IMR-90 (cell line): ENCODE measurements at regions not wholly inside any gene's neighbourhood (a gene's known extent, or its start where the extent isn't known, plus 50 kb on each side); places are given as distances from the start of the nearest gene placed in this dataset.
A peak's percentile ranks its signal among the peaks of the same experiment; 100 is the strongest.

ENCODE experiments used
- ATAC-seq: fragments of 200-7000 bp; cut with Tn5 transposase; 2 replicates; pipeline ENCODE4 v1.9.1; 2020; ENCODE audit warnings: low read depth, mild to moderate bottlenecking, moderate library complexity
- BruUV-seq: library from RNA; stranded (reverse); fragments of 400-500 nt; replicated peaks from 2 replicates; lab custom pipeline; 2021; lab: Mats Ljungman, UMichigan
- CTCF ChIA-PET: fragments of 300-600 bp; formaldehyde crosslinking; extraction: SDS; loops from one replicate; lab custom pipeline; 2021; ENCODE audit warnings: antibody characterized with exemption; lab: Yijun Ruan, JAX
- POLR2A ChIA-PET: fragments of 300-600 bp; sonication (Branson Sonifier 250); formaldehyde crosslinking; loops from one replicate; lab custom pipeline; 2022; ENCODE audit warnings: antibody characterized with exemption; ENCODE audit not compliant: unreplicated experiment; lab: Charles Lee
- DNase-seq: peaks from one replicate; pipeline ENCODE4 v3.0.0; 2013
- H2AFZ ChIP-seq: replicated peaks from 2 replicates; pipeline ENCODE3; 2013; ENCODE audit warnings: low read length, mild to moderate bottlenecking; ENCODE audit not compliant: poor library complexity
- H2AK5ac ChIP-seq: 2 replicates; pipeline ENCODE4 v1.6.1; 2013; ENCODE audit warnings: low read depth, low read length, inconsistent platforms
- H2AK9ac ChIP-seq: replicated peaks from 2 replicates; pipeline ENCODE3; 2013; ENCODE audit warnings: mild to moderate bottlenecking, low read depth, low read length, moderate library complexity; ENCODE audit not compliant: poor library complexity
- H2BK120ac ChIP-seq: 2 replicates; pipeline ENCODE4 v1.6.1; 2013; ENCODE audit warnings: low read depth, low read length, inconsistent platforms
- H2BK15ac ChIP-seq: 3 replicates; pipeline ENCODE4 v1.6.1; 2013; ENCODE audit warnings: low read depth, low read length, inconsistent platforms
- H2BK20ac ChIP-seq: 2 replicates; pipeline ENCODE4 v1.6.1; 2013; ENCODE audit warnings: low read depth, mild to moderate bottlenecking, inconsistent platforms, low read length, moderate library complexity
- H2BK5ac ChIP-seq: 2 replicates; pipeline ENCODE4 v1.6.1; 2013; ENCODE audit warnings: mild to moderate bottlenecking, low read depth, low read length, inconsistent platforms; ENCODE audit not compliant: poor library complexity, severe bottlenecking
- H3K14ac ChIP-seq: replicated peaks from 2 replicates; pipeline ENCODE4 v1.6.1; 2013; ENCODE audit warnings: low read depth, low read length, inconsistent platforms
- H3K18ac ChIP-seq: 2 replicates; pipeline ENCODE4 v1.6.1; 2013; ENCODE audit warnings: low read depth, low read length, control low read depth
- H3K23ac ChIP-seq: 2 replicates; pipeline ENCODE4 v1.6.1; 2013; ENCODE audit warnings: low read depth, low read length, inconsistent platforms
- H3K27ac ChIP-seq: 2 replicates; pipeline ENCODE4 v1.5.1; 2013; ENCODE audit warnings: mild to moderate bottlenecking, control low read depth, low read length; ENCODE audit not compliant: insufficient read depth
- H3K27me3 ChIP-seq: 2 replicates; pipeline ENCODE4 v1.6.1; 2013; ENCODE audit warnings: low read length; ENCODE audit not compliant: control insufficient read depth, insufficient read depth
- H3K36me3 ChIP-seq: 2 replicates; pipeline ENCODE4 v1.6.1; 2013; ENCODE audit warnings: low read length, mixed read lengths; ENCODE audit not compliant: control insufficient read depth, insufficient read depth
- H3K4ac ChIP-seq: 2 replicates; pipeline ENCODE4 v1.6.1; 2013; ENCODE audit warnings: low read depth, low read length, inconsistent platforms
- H3K4me1 ChIP-seq: 2 replicates; pipeline ENCODE4 v1.6.1; 2013; ENCODE audit warnings: low read length, mixed read lengths; ENCODE audit not compliant: control insufficient read depth, insufficient read depth
- H3K4me2 ChIP-seq: 2 replicates; pipeline ENCODE4 v1.6.1; 2013; ENCODE audit warnings: low read depth, mild to moderate bottlenecking, control low read depth, low read length, moderate library complexity
- H3K4me3 ChIP-seq: 2 replicates; pipeline ENCODE4 v1.5.1; 2013; ENCODE audit warnings: low read depth, mild to moderate bottlenecking, control low read depth, low read length, moderate library complexity; ENCODE audit not compliant: insufficient read depth
- H3K56ac ChIP-seq: 2 replicates; pipeline ENCODE4 v1.6.1; 2013; ENCODE audit warnings: low read length, inconsistent platforms; ENCODE audit not compliant: insufficient read depth; ENCODE audit errors: extremely low read depth
- H3K79me1 ChIP-seq, 2 experiments: 2 replicates each; pipeline ENCODE4 v1.6.1; 2013; ENCODE audit warnings: low read length in 2 of 2, inconsistent platforms in 1 of 2, low read depth in 1 of 2
- H3K9ac ChIP-seq: 2 replicates; pipeline ENCODE4 v1.6.1; 2013; ENCODE audit warnings: low read depth, low read length, control low read depth
- H3K9me1 ChIP-seq: 2 replicates; pipeline ENCODE4 v1.6.1; 2013; ENCODE audit warnings: low read length, inconsistent platforms; ENCODE audit not compliant: insufficient read depth
- H3K9me3 ChIP-seq: 2 replicates; pipeline ENCODE4 v1.6.1; 2013; ENCODE audit warnings: low read length; ENCODE audit not compliant: control insufficient read depth, insufficient read depth
- H4K20me1 ChIP-seq: 2 replicates; pipeline ENCODE4 v1.6.1; 2013; ENCODE audit warnings: low read length, inconsistent platforms; ENCODE audit not compliant: insufficient read depth
- H4K5ac ChIP-seq: 2 replicates; pipeline ENCODE4 v1.6.1; 2013; ENCODE audit warnings: mild to moderate bottlenecking, low read depth, low read length, control low read depth
- H4K8ac ChIP-seq, 2 experiments: 2 replicates each; pipeline ENCODE4 v1.6.1; 2013; ENCODE audit warnings: low read depth in 2 of 2, low read length in 2 of 2, control low read depth in 1 of 2, inconsistent platforms in 1 of 2
- H4K91ac ChIP-seq: 2 replicates; pipeline ENCODE4 v1.6.1; 2013; ENCODE audit warnings: low read depth, low read length, inconsistent platforms; ENCODE audit not compliant: insufficient read depth
- CEBPB ChIP-seq: IDR thresholded peaks from 2 replicates; pipeline ENCODE4 v1.6.1; 2012; ENCODE audit warnings: low read depth, low read length, improper control_type of control experiment
- CHD1 ChIP-seq: IDR thresholded peaks from 2 replicates; pipeline ENCODE4 v1.6.1; 2012; ENCODE audit warnings: low read depth, low read length, improper control_type of control experiment
- FOS ChIP-seq: fragments of 150-350 bp; IDR thresholded peaks from 2 replicates; pipeline ENCODE4 v1.6.1; 2016; ENCODE audit warnings: low read depth, low read length
- MAFK ChIP-seq: IDR thresholded peaks from 2 replicates; pipeline ENCODE4 v1.6.1; 2012; ENCODE audit warnings: low read depth, low read length, improper control_type of control experiment
- MAZ ChIP-seq: IDR thresholded peaks from 2 replicates; pipeline ENCODE4 v1.6.1; 2012; ENCODE audit warnings: low read depth, mild to moderate bottlenecking, low read length, improper control_type of control experiment, moderate library complexity, borderline replicate concordance
- MXI1 ChIP-seq: IDR thresholded peaks from 2 replicates; pipeline ENCODE4 v1.6.1; 2012; ENCODE audit warnings: low read depth, mild to moderate bottlenecking, low read length, moderate library complexity, borderline replicate concordance
- NFE2L2 ChIP-seq: fragments of 150-350 bp; IDR thresholded peaks from 2 replicates; pipeline ENCODE4 v1.6.1; 2016; ENCODE audit warnings: low read depth, mild to moderate bottlenecking, low read length
- POLR2A ChIP-seq: IDR thresholded peaks from 2 replicates; pipeline ENCODE4 v1.6.1; 2012; ENCODE audit warnings: mild to moderate bottlenecking, low read depth, low read length
- RAD21 ChIP-seq: IDR thresholded peaks from 2 replicates; pipeline ENCODE4 v1.6.1; 2012; ENCODE audit warnings: low read length, improper control_type of control experiment
- RCOR1 ChIP-seq: IDR thresholded peaks from 2 replicates; pipeline ENCODE4 v1.6.1; 2012; ENCODE audit warnings: mild to moderate bottlenecking, low read length, improper control_type of control experiment; ENCODE audit not compliant: insufficient replicate concordance
- SMC3 ChIP-seq: fragments of 150-350 bp; IDR thresholded peaks from 2 replicates; pipeline ENCODE4 v1.6.1; 2016; ENCODE audit warnings: low read depth, mild to moderate bottlenecking, antibody characterized with exemption, low read length, moderate library complexity
- WGBS, 2 experiments: methylation state at CpG; one replicate each; pipeline versions ENCODE4 v1.1.5 to v1.1.7; 2013; ENCODE audit warnings: missing lambda C conversion rate in 2 of 2; ENCODE audit not compliant: insufficient read length in 1 of 2; ENCODE audit errors: extremely low coverage in 2 of 2; 5-methylcytosine and 5-hydroxymethylcytosine counted together
- dilution Hi-C: fragments of 300-500 bp; cut with HindIII; formaldehyde crosslinking; loops from one replicate; pipeline ENCODE4 v1.14.3; 2018; ENCODE audit warnings: low sequenced_read_pairs; ENCODE audit not compliant: unreplicated experiment
- in situ Hi-C: fragments of 300-500 bp; cut with MboI; formaldehyde crosslinking; loops from 3 replicates; pipeline ENCODE4 v1.14.3; 2019; ENCODE audit warnings: low sequenced_read_pairs, inconsistent platforms, mixed read lengths
- intact Hi-C: fragments of 100-400 bp; cut with micrococcal nuclease; formaldehyde crosslinking; loops from 2 replicates; pipeline ENCODE4 v1.10.0; 2022
- TF ChIP-seq, protein P1 (sequence below): fragments of 150-350 bp; IDR thresholded peaks from 2 replicates; pipeline ENCODE4 v1.6.1; 2016; ENCODE audit warnings: low read depth, mild to moderate bottlenecking, low read length, moderate library complexity, borderline replicate concordance
- TF ChIP-seq, protein P2 (sequence below): conservative IDR thresholded peaks from 2 replicates; pipeline ENCODE4 v1.5.1; 2012; ENCODE audit warnings: mild to moderate bottlenecking, low read depth, low read length, improper control_type of control experiment

DNA sequence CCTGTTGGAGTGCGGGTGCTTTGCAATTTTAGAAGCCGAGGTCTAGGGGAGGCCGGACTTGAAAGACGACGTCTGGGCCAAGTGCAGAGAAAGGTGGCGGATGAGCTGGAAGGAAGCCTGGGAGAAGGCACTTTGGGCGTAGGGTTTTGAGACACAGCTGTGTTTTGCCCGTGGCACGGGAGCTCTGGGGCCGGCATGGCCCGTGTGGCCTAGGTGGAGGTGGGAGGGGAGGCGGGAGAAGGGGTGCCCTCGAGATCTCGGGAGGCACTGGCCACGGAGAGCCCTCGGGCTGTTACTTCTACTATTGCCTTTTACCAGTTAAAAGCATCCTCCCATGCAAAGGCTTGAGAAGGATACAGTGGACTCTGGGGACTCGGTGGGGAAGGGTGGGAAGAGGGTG lies 161.9 kb downstream of the FOXL1 start:
- Histone ChIP-seq H3K79me1 (0 out of 4 replicates have a peak, but pooled peaks cover 0 to 5% of the 10 kb centered on the region in 2 experiments), H2BK15ac (peak overlapping the region; percentile 77; the same call in 2 of the 3 replicates), H2AK5ac (peak overlapping the region; percentile 56; the same call in 1 of the 2 replicates), H3K9ac (no peak overlapping the region), H3K56ac (no peak overlapping the region), H3K36me3 (no peaks in the 10 kb centered on the region), H4K20me1 (no peaks in the 10 kb centered on the region), H2BK5ac (no peak overlapping the region), H2AK9ac (peak overlapping the region; percentile 5), H3K23ac (no peak overlapping the region), H2AFZ (peak overlapping the region; percentile 5), H3K18ac (no peak overlapping the region), H4K91ac (peak overlapping the region; percentile 24; the same call in 1 of the 2 replicates), H3K4me3 (no peak overlapping the region), H3K27ac (no peak overlapping the region), H4K5ac (no peak overlapping the region), H3K27me3 (no peaks in the 10 kb centered on the region), H4K8ac (peak overlapping the region in 1 of 2 experiments; percentile 97; a peak in 1 of 4 replicates), H3K9me1 (peaks cover 11% of the 10 kb centered on the region), H3K4me2 (no peak overlapping the region), H3K14ac (peak overlapping the region; percentile 59; the same call in 1 of the 2 replicates), H3K4ac (peak overlapping the region; percentile 96), H3K9me3 (no peaks in the 10 kb centered on the region), H2BK120ac (peak overlapping the region; percentile 97), H2BK20ac (peak overlapping the region; percentile 65; the same call in 1 of the 2 replicates), H3K4me1 (peaks cover 8% of the 10 kb centered on the region)
- CTCF ChIA-PET = interaction anchor here (0.6 kb wide), 1 partner anchor 140 kb away, joined by 3 read pairs; no protein-coding TSS in a partner anchor
- BruUV-seq = no TSS peak
- dilution Hi-C loops (no loop called here), intact Hi-C loops (no loop called here), in situ Hi-C loops (no loop called here)
- POLR2A ChIA-PET = no interaction called here
- WGBS, 2 experiments = 100% methylated on average over 1 of the region's 17 CpGs; no CpG with 5 or more reads in 1 of the 2 experiments
- ATAC-seq (no peak), DNase-seq (no peak)
- TF ChIP-seq, protein P1, sequence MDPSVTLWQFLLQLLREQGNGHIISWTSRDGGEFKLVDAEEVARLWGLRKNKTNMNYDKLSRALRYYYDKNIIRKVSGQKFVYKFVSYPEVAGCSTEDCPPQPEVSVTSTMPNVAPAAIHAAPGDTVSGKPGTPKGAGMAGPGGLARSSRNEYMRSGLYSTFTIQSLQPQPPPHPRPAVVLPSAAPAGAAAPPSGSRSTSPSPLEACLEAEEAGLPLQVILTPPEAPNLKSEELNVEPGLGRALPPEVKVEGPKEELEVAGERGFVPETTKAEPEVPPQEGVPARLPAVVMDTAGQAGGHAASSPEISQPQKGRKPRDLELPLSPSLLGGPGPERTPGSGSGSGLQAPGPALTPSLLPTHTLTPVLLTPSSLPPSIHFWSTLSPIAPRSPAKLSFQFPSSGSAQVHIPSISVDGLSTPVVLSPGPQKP = no peak
- no peak for TF ChIP-seq MXI1
- TF ChIP-seq NFE2L2 = no peak
- TF ChIP-seq RAD21 = no peak
- no peak for TF ChIP-seq FOS
- no peak for TF ChIP-seq MAZ
- no peak for TF ChIP-seq RCOR1
- no peak for TF ChIP-seq MAFK
- no peak for TF ChIP-seq SMC3
- no peak for TF ChIP-seq CHD1
- TF ChIP-seq CEBPB = no peak
- TF ChIP-seq POLR2A = no peak
- TF ChIP-seq, protein P2, sequence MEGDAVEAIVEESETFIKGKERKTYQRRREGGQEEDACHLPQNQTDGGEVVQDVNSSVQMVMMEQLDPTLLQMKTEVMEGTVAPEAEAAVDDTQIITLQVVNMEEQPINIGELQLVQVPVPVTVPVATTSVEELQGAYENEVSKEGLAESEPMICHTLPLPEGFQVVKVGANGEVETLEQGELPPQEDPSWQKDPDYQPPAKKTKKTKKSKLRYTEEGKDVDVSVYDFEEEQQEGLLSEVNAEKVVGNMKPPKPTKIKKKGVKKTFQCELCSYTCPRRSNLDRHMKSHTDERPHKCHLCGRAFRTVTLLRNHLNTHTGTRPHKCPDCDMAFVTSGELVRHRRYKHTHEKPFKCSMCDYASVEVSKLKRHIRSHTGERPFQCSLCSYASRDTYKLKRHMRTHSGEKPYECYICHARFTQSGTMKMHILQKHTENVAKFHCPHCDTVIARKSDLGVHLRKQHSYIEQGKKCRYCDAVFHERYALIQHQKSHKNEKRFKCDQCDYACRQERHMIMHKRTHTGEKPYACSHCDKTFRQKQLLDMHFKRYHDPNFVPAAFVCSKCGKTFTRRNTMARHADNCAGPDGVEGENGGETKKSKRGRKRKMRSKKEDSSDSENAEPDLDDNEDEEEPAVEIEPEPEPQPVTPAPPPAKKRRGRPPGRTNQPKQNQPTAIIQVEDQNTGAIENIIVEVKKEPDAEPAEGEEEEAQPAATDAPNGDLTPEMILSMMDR = no peak
